Fibroblast of pulmonary artery (primary cell): ENCODE measurements at regions not wholly inside any gene's neighbourhood (a gene's known extent, or its start where the extent isn't known, plus 50 kb on each side); places are given as distances from the start of the nearest gene placed in this dataset.

Source experiments
- DNase-seq: peaks from one replicate; pipeline ENCODE4 v3.0.0-alpha.2; 2010; ENCODE audit warnings: low read depth
- H3K4me3 ChIP-seq: replicated peaks from 2 replicates; pipeline ENCODE4 v1.5.1; 2011; ENCODE audit warnings: low read depth, mild to moderate bottlenecking, control low read depth, low read length, moderate library complexity
- CTCF ChIP-seq: IDR thresholded peaks from 2 replicates; pipeline ENCODE4 v1.5.1; 2011; ENCODE audit warnings: mild to moderate bottlenecking, control low read depth, low read length, inconsistent platforms; ENCODE audit errors: missing control alignments

- no peak for TF ChIP-seq CTCF
- peak overlapping the region; percentile 26 for H3K4me3 ChIP-seq
- DNase-seq, result peak; percentile 100
These were observed 83.7 kb upstream of the GALNT5 start for GRCh38 chr2:157173740-157174184.

GRCh38 chr2:157174321-157174720 is 83.2 kb upstream of the GALNT5 start:
- no peak for DNase-seq
- TF ChIP-seq CTCF, result no peak
- H3K4me3 ChIP-seq, result peak overlapping the region; percentile 13

GRCh38 chr2:157176602-157177001 is 80.9 kb upstream of the GALNT5 start:
- DNase-seq, result no peak
- H3K4me3 ChIP-seq, result no peak overlapping the region
- no peak for TF ChIP-seq CTCF

- no peak overlapping the region for H3K4me3 ChIP-seq
- TF ChIP-seq CTCF, result peak; percentile 23
- DNase-seq, result no peak
These were observed 78.6 kb upstream of the GALNT5 start for GRCh38 chr2:157178874-157179273.

DNA sequence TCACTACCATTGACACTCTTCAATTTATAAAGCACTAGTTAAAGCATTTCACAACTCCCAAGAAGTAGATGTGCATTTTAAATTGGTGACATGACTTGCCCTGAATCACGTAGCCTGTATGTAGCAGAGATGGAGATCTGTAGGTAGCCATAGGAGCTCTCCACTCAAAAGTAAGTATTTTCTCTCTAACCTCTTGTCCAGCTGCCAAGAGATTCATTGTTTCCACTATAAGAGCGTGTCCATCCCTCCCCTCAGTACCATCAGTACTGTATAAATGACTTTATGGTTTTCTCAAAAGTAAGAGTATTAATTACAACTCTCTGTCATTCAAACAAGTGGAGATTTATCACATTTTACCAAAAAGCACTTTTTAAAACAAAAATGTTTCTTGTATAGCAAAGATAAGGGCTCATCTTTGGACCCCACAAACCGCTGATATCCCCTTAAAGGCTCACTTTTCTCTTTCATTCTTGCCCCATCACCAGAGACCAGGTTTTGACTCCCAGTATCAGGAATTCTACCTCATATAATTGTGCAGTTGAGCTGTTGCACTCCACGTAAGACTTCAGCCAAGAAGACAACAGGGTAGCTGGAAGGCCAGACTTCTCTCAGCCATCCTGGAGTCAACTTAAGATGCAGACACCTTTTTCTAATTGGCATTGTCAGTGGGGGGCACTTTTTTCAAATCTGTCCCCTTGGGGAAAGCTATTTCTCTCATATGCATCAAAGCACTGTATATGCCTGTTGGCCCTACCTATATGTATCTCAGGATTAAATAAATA is 78.0 kb upstream of the GALNT5 start:
- no peak overlapping the region for H3K4me3 ChIP-seq
- TF ChIP-seq CTCF, result no peak
- no peak for DNase-seq

DNA sequence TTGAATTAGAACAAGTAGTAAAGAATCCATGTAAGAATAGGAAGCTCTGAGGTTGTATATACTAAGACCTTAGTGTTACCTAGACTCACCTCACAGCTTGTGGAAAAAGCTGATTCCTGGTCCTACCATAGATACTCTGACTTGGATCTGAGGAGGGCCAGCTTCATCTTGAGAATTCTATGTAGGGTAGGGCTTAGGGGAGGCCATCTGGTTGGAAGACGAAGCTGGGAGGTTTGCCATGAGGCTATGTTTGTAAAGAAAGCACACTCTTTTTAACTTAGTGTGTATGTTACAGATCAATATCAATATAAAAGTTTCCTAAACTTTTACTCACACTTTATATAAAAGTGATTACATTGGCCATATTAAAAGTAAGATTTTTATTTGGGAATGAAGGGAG is 77.1 kb upstream of the GALNT5 start:
- TF ChIP-seq CTCF, result no peak
- no peak overlapping the region for H3K4me3 ChIP-seq
- no peak for DNase-seq

- no peak for TF ChIP-seq CTCF
- no peak overlapping the region for H3K4me3 ChIP-seq
- DNase-seq, result peak; percentile 73
These were observed 76.3 kb upstream of the GALNT5 start for GRCh38 chr2:157181234-157181633.
